ENCODE measurements at regions not wholly inside any gene's neighbourhood (a gene's known extent, or its start where the extent isn't known, plus 50 kb on each side); places are given as distances from the start of the nearest gene placed in this dataset.
"Not testable (repeated sequence)": the region's sequence is repeated elsewhere in the genome, so short reads cannot be mapped to it uniquely, and the experiment has no call there.

DNA sequence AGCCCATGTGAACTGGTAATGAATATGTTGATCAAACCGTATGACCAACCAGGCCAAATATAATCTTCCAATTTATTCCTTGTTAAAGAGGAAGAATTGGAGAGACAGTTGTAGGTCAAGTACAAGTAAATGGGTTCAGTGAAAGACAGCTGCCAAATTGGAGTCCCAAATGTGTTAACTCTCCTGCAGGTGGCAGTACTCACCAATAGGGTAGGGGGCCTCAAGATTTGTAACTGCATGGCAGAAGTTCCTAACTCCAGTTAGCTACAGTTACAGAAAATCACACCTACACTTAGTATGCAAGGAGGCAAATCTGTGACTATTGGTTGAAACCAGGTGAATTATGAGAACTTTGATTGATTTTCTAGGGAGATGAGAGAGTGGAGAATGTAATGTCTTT lies 278.0 kb downstream of the ZBBX start:
- DNase-seq (ENCODE audit: low spot score): peak; percentile 27

DNA sequence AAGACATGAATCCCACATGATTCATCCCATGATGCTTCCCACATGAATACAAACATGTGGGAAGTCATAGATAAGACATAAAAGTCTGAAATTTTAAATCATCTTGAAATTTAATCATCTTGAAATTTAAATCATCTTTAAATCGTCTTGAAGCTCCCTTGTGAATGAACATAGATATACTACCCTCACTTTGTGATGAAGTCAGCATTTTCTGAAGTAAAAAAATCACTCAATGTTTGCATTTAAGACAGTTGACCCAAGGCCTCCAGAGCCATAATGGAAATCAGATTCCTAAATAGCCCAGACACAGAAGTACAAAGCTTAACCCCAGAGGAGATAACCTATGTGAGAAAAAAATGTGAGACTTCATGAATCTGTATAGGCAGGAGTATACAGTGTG lies 279.4 kb downstream of the ZBBX start:
- no peak for DNase-seq (ENCODE audit: low spot score)

GRCh38 chr3:167100200-167100599 lies 279.9 kb downstream of the ZBBX start:
- no peak for DNase-seq (ENCODE audit: low spot score)

DNA sequence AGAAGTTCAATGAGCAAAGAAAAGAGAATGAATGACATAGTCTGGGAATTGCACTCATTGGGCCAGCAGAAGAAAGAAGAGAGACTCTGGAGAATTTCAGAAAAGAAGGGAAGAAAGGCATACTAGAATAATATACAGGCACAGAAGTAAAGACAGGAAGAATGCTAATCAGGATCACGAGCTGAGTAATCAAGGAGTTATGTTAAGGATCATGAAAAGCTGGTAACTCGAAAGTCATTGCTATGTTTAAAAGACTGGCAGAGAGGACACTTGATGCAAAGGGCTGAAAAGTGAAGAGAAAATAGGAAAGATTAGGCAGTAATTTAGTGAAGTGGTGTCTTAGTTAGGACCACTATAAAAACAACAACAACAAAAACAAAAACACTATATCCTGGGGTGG lies 284.1 kb downstream of the ZBBX start:
- no peak for DNase-seq (ENCODE audit: low spot score)

GRCh38 chr3:167094632-167095031 lies 285.5 kb downstream of the ZBBX start:
- no peak for DNase-seq (ENCODE audit: low spot score)

GRCh38 chr3:167091226-167091625 lies 288.9 kb downstream of the ZBBX start:
- no peak for DNase-seq (ENCODE audit: low spot score)

DNA sequence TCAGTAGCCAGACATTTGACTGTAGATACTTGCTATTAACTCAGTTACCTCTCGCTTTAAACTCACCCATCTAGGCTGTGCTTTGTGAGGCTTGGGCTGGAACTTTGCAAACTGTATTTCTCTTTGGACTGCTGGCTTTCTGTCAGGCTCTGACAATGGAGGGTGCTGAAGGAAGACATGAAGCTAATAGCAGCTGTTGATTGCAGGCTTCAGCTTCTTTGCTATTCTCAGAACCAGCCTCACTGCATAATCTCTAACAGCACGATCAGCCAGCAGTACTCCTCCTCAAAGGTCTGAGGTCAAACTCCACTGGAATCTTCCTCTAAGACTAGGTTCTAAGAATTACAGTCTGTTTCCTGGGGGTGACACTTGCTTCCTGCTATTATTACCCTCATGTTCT lies 295.6 kb downstream of the ZBBX start:
- no peak for DNase-seq (ENCODE audit: low spot score)

- no peak for DNase-seq (ENCODE audit: low spot score)
Measured at GRCh38 chr3:167078070-167078622, 302.0 kb downstream of the ZBBX start.

GRCh38 chr3:167067787-167068161 lies 312.3 kb downstream of the ZBBX start:
- no peak for DNase-seq (ENCODE audit: low spot score)

DNA sequence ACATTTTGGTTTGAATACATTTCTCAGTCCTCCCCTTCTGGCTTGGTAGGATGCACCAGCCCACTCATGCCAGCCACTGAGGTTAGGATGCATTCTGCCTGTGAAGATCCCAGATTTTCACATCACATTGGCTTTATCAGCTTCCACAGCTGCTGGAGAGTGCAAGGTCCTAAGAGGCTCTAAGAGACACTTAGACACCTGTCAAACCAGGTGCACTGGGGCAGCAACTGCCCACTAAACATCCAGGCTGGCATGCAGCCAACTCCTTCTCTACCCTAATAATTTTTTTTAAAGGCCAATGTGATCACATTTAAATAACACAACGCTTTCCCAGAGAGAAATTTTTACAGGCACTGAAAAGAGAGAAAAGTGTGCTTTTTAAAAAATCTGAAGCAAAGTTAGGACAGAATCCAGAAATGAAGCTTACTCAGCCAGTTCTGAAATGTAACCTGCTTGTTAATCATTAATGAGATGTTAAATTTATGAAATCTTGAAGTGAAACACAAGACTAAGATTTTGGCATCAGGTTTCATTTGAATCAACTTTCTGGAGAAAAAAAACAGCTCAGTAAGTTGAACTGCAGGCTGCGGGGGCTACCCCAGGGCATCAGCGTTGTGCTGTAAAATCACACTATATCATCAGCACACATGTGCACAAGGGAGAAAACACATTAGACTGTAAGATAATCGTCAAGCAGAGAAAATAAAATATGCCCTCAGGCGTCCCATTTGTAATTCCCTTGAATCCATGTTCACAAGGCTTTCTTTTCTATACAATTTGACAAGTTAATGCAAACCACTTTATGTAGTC lies 312.9 kb downstream of the ZBBX start:
- DNase-seq (ENCODE audit: low spot score): peak; percentile 11

- DNase-seq (ENCODE audit: low spot score): no peak
Measured at GRCh38 chr3:167057581-167057980, 322.5 kb downstream of the ZBBX start.

DNA sequence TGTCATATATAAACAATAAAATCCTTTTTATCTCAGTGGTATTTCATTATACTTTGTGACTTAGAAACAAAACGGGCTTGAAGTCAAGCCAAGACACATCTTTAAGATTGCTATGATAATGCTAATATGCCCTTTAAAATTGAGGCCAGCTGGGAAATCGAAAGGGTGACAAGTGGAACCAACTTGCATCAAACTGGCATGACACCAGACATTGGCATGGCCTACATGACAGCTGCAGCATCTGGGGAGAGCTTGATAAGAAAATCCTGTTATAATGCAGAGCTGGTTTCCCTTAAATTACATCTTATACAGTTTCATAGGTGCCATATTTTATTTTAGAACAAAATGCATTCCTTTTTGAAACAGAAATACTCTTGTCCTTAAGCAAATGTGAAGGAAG lies 325.2 kb downstream of the ZBBX start:
- no peak for DNase-seq (ENCODE audit: low spot score)

- DNase-seq (ENCODE audit: low spot score): peak; percentile 14
Measured at GRCh38 chr3:167051421-167051820, 328.7 kb downstream of the ZBBX start.

- no peak for DNase-seq (ENCODE audit: low spot score)
Measured at GRCh38 chr3:167033866-167034265, 346.2 kb downstream of the ZBBX start.

DNA sequence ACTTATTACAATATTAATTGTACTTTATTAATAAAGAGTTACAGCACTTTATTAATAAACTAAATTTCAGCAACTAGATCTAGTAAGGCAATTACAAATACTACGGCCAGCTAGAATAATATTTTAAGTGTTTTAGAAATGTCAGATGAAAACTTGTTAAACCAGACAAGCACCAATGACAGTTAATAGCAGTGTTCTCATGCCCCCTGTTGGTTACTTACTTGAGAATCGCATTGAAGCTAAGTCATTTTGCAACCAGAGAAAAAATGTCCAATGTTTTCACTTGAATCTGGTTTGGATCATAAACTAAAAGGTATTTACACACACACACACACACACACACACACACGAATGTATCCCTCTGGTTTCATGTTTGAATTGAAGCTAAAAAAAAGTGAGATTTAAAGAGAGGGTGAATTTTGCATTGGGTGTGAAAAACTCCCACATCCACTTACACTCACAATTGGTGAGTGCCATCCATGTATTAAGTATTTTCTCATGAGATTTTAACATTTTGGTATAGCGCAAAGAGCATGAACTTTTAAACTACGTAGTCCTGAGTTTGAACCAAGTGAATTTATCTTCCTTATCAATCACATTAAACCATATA lies 347.7 kb downstream of the ZBBX start:
- DNase-seq (ENCODE audit: low spot score): peak; percentile 43

GRCh38 chr3:167031364-167032049 lies 348.6 kb downstream of the ZBBX start:
- no peak for DNase-seq (ENCODE audit: low spot score)

DNA sequence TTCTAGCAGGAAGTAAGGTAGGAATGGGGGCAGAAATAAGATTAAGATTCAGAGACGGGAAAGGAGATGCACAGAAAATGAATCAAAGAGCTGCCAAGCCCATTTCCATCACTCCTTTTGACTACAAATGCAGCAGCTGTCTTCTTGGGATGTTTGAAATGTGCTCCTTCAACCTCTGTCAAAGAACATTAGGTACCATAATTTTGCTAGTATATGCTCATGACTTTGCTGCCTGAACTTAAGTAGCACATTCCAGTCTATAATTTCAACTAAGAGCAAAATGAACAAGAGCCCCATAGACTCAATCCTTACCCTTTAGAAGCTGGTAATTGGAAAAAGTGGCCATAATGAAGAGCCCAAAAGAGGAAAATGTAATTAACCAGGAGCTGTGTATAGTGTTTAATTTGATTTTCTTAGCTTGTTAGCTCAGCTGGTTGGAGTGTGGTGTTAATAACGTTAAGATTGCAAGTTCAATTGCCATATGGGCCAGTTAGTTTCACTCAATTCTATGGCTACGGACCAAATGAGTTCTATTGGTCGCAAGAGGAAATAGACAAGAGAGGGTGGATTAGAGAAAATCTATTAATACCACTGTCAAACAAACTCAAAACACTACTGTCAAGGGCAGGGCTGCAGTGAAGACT lies 349.9 kb downstream of the ZBBX start:
- no peak for DNase-seq (ENCODE audit: low spot score)

DNA sequence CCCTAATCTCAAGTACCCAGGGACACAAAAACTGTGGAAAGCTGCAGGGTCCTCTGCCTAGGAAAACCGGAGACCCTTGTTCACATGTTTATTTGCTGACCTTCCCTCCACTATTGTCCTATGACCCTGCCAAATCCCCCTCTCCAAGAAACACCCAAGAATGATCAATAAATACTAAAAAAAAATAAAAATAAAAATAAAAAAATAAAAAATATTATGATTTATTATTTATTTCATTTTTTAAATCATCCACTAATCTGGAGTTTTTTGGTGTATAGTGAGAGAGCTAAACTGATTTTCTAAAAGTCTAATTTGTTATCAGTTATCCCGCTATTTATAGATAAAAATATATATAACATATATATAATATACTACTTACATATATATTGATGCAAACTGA lies 360.6 kb downstream of the ZBBX start:
- DNase-seq (ENCODE audit: low spot score): not testable (repeated sequence)

DNA sequence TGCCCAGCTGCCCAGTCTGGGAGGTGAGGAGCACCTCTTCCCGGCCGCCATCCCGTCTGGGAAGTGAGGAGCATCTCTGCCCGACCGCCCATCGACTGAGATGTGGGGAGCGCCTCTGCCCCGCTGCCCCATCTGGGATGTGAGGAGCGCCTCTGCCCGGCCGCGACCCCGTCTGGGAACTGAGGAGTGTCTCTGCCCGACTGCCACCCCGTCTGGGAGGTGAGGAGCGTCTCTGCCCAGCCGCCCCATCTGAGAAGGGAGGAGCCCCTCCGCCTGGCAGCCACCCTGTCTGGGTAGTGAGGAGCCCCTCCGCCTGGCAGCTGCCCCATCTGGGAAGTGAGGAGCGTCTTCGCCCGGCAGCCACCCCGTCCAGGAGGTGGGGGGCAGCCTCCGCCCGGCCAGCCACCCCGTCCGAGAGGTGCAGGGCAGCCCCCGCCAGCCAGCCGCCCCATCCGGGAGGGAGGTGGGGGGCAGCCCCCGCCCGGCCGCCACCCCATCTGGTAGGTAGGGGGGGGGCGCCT lies 361.4 kb downstream of the ZBBX start:
- not testable (repeated sequence) for DNase-seq (ENCODE audit: low spot score)

DNA sequence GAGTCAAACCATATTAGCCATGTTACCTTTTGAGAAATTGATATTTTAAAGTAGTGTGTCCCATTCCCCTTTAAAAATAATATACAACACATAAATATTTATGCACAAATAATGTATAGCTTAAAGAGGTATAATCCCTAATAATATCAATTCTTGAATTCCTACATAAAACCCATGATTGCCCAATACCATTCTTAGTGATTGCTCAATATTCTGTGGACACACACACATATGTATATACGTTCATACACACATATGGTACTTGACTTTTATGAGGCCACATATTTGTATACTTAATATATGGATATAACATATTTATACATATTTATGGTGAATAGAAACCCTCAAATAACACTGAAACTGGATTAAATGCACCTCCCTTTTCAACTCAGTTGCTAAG lies 367.4 kb downstream of the ZBBX start:
- no peak for DNase-seq (ENCODE audit: low spot score)

GRCh38 chr3:167008791-167009190 lies 371.3 kb downstream of the ZBBX start:
- DNase-seq (ENCODE audit: low spot score): no peak

GRCh38 chr3:167001374-167001773 lies 378.7 kb downstream of the ZBBX start:
- no peak for DNase-seq (ENCODE audit: low spot score)
